Liver (tissue), 8 donors: ENCODE measurements at regions not wholly inside any gene's neighbourhood (a gene's known extent, or its start where the extent isn't known, plus 50 kb on each side); places are given as distances from the start of the nearest gene placed in this dataset.

ENCODE experiments used
- DNase-seq: peaks from one replicate; pipeline ENCODE4 v3.0.0-alpha.2; 2017; ENCODE audit warnings: low spot score
- H3K27ac ChIP-seq, 2 donors: one replicate each; pipeline ENCODE4 v1.7.0; 2013; ENCODE audit warnings: inconsistent platforms in 2 of 2, low read length in 2 of 2, control low read depth in 1 of 2, low read depth in 1 of 2, mild to moderate bottlenecking in 1 of 2
- H3K27me3 ChIP-seq, 4 donors: one replicate each; pipeline versions ENCODE4 v1.6.1 to v1.7.0; 2013; ENCODE audit warnings: low read length in 3 of 4, inconsistent platforms in 1 of 4, mild to moderate bottlenecking in 1 of 4, moderate library complexity in 1 of 4; ENCODE audit not compliant: control insufficient read depth in 4 of 4, insufficient read depth in 4 of 4
- H3K36me3 ChIP-seq, 4 donors: one replicate each; pipeline versions ENCODE4 v1.6.1 to v1.7.0; 2013; ENCODE audit warnings: low read length in 3 of 4, mild to moderate bottlenecking in 3 of 4, low read depth in 1 of 4, moderate library complexity in 1 of 4; ENCODE audit not compliant: control insufficient read depth in 4 of 4, insufficient read depth in 3 of 4
- H3K4me1 ChIP-seq, 4 donors: one replicate each; pipeline versions ENCODE4 v1.6.1 to v1.7.0; 2013; ENCODE audit warnings: low read length in 3 of 4, mild to moderate bottlenecking in 3 of 4, moderate library complexity in 1 of 4; ENCODE audit not compliant: control insufficient read depth in 4 of 4, insufficient read depth in 4 of 4
- H3K4me3 ChIP-seq, 3 donors: one replicate each; pipeline versions ENCODE4 v1.6.1 to v1.7.0; 2013; ENCODE audit warnings: low read length in 3 of 3, control low read depth in 1 of 3, low read depth in 1 of 3, mild to moderate bottlenecking in 1 of 3
- H3K9ac ChIP-seq, 2 donors: one replicate each; pipeline ENCODE4 v1.7.0; 2013; ENCODE audit warnings: low read length in 2 of 2, mild to moderate bottlenecking in 2 of 2, moderate library complexity in 2 of 2, control low read depth in 1 of 2, low read depth in 1 of 2
- H3K9me3 ChIP-seq, 4 donors: one replicate each; pipeline versions ENCODE4 v1.6.1 to v1.7.0; 2013; ENCODE audit warnings: low read length in 3 of 4; ENCODE audit not compliant: control insufficient read depth in 4 of 4
- CTCF ChIP-seq: fragments of 150-350 bp; IDR thresholded peaks from 2 replicates; pipeline ENCODE4 v1.5.1; 2017; ENCODE audit warnings: improper control_type of control experiment, low read depth, low read length; ENCODE audit not compliant: missing input control
- EGR1 ChIP-seq, 2 donors: IDR thresholded peaks; 2 replicates each; pipeline ENCODE4 v1.6.1; 2016 to 2018; ENCODE audit warnings: antibody characterized with exemption in 2 of 2, low read depth in 2 of 2
- FOXA1 ChIP-seq: IDR thresholded peaks from 2 replicates; pipeline ENCODE4 v1.6.1; 2016; ENCODE audit warnings: antibody characterized with exemption
- FOXA2 ChIP-seq: IDR thresholded peaks from 2 replicates; pipeline ENCODE4 v1.6.1; 2016; ENCODE audit warnings: antibody characterized with exemption
- GABPA ChIP-seq, 2 donors: IDR thresholded peaks in 1 of 2; conservative IDR thresholded peaks in 1 of 2; 2 replicates each; pipeline ENCODE4 v1.6.1; 2016; ENCODE audit warnings: antibody characterized with exemption in 2 of 2, mild to moderate bottlenecking in 1 of 2, moderate library complexity in 1 of 2
- HNF4G ChIP-seq: IDR thresholded peaks from 2 replicates; pipeline ENCODE4 v1.6.1; 2016; ENCODE audit warnings: antibody characterized with exemption
- JUND ChIP-seq, 2 donors: IDR thresholded peaks; 2 replicates each; pipeline ENCODE4 v1.6.1; 2016; ENCODE audit warnings: antibody characterized with exemption in 2 of 2
- MAX ChIP-seq: IDR thresholded peaks from 2 replicates; pipeline ENCODE4 v1.6.1; 2016; ENCODE audit warnings: antibody characterized with exemption
- NR2F2 ChIP-seq: IDR thresholded peaks from 2 replicates; pipeline ENCODE4 v1.6.1; 2016; ENCODE audit warnings: antibody characterized with exemption
- RAD21 ChIP-seq, 2 donors: IDR thresholded peaks; 2 replicates each; pipeline ENCODE4 v1.6.1; 2016; ENCODE audit warnings: antibody characterized with exemption in 2 of 2, mild to moderate bottlenecking in 2 of 2
- RXRA ChIP-seq, 2 donors: IDR thresholded peaks; 2 replicates each; pipeline ENCODE4 v1.6.1; 2017 to 2018; ENCODE audit warnings: antibody characterized with exemption in 2 of 2, mild to moderate bottlenecking in 1 of 2
- SP1 ChIP-seq: IDR thresholded peaks from 2 replicates; pipeline ENCODE4 v1.6.1; 2018; ENCODE audit warnings: antibody characterized with exemption, mild to moderate bottlenecking
- TAF1 ChIP-seq: conservative IDR thresholded peaks from 2 replicates; pipeline ENCODE4 v1.6.1; 2016; ENCODE audit warnings: antibody characterized with exemption, mild to moderate bottlenecking
- YY1 ChIP-seq: IDR thresholded peaks from 2 replicates; pipeline ENCODE4 v1.6.1; 2016; ENCODE audit warnings: antibody characterized with exemption, mild to moderate bottlenecking
- ZBTB33 ChIP-seq: IDR thresholded peaks from 2 replicates; pipeline ENCODE4 v1.6.1; 2016; ENCODE audit warnings: antibody characterized with exemption
- WGBS: extraction: QIAGEN DNeasy Blood & Tissue Kit; methylation state at CpG from one replicate; pipeline ENCODE4 v1.1.7; 2013; 5-methylcytosine and 5-hydroxymethylcytosine counted together
- TF ChIP-seq, protein P1 (sequence below): IDR thresholded peaks from 2 replicates; pipeline ENCODE4 v1.6.1; 2016; ENCODE audit warnings: antibody characterized with exemption
- TF ChIP-seq, protein P2 (sequence below): IDR thresholded peaks from 2 replicates; pipeline ENCODE4 v1.6.1; 2016; ENCODE audit warnings: antibody characterized with exemption, mild to moderate bottlenecking
- donor health status: healthy.
- donor health status: healthy.
- donor health status: healthy.
- donor health status: healthy.
- donor health status: healthy.

GRCh38 chr18:29523371-29523770 is 1346.4 kb upstream of the CDH2 start (continued):
- TF ChIP-seq, protein P1, sequence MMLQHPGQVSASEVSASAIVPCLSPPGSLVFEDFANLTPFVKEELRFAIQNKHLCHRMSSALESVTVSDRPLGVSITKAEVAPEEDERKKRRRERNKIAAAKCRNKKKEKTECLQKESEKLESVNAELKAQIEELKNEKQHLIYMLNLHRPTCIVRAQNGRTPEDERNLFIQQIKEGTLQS = no peak

- H3K4me1 ChIP-seq = no peaks in the 10 kb centered on the region
- no peak for TF ChIP-seq MAX
- TF ChIP-seq CTCF = no peak
- no peak for TF ChIP-seq FOXA1
- no peak for TF ChIP-seq FOXA2
- no peak for TF ChIP-seq NR2F2
- TF ChIP-seq TAF1 = no peak
- TF ChIP-seq, protein P1 = no peak
- TF ChIP-seq HNF4G = no peak
- TF ChIP-seq GABPA (IDR thresholded peaks at IDR 0.05 in 1 of 2, conservative IDR thresholded peaks at IDR 0.05 in 1 of 2) = no peak
- no peak for TF ChIP-seq JUND (IDR thresholded peaks at IDR 0.05)
- H3K9me3 ChIP-seq = no peaks in the 10 kb centered on the region
- H3K27me3 ChIP-seq = no peaks in the 10 kb centered on the region
- no peaks in the 10 kb centered on the region for H3K36me3 ChIP-seq
- H3K27ac ChIP-seq = no peak overlapping the region
- H3K9ac ChIP-seq = no peak overlapping the region
- no peak overlapping the region for H3K4me3 ChIP-seq
- DNase-seq = no peak
- 85% methylated on average over 3 of the region's 3 CpGs for WGBS
Observed at GRCh38 chr18:29512761-29513160, 1335.8 kb upstream of the CDH2 start.

- Histone ChIP-seq H3K27me3 (no peaks in the 10 kb centered on the region), H3K27ac (no peak overlapping the region), H3K4me1 (no peaks in the 10 kb centered on the region), H3K9ac (no peak overlapping the region), H3K4me3 (no peak overlapping the region), H3K9me3 (no peaks in the 10 kb centered on the region), H3K36me3 (no peaks in the 10 kb centered on the region)
- TF ChIP-seq, protein P2, sequence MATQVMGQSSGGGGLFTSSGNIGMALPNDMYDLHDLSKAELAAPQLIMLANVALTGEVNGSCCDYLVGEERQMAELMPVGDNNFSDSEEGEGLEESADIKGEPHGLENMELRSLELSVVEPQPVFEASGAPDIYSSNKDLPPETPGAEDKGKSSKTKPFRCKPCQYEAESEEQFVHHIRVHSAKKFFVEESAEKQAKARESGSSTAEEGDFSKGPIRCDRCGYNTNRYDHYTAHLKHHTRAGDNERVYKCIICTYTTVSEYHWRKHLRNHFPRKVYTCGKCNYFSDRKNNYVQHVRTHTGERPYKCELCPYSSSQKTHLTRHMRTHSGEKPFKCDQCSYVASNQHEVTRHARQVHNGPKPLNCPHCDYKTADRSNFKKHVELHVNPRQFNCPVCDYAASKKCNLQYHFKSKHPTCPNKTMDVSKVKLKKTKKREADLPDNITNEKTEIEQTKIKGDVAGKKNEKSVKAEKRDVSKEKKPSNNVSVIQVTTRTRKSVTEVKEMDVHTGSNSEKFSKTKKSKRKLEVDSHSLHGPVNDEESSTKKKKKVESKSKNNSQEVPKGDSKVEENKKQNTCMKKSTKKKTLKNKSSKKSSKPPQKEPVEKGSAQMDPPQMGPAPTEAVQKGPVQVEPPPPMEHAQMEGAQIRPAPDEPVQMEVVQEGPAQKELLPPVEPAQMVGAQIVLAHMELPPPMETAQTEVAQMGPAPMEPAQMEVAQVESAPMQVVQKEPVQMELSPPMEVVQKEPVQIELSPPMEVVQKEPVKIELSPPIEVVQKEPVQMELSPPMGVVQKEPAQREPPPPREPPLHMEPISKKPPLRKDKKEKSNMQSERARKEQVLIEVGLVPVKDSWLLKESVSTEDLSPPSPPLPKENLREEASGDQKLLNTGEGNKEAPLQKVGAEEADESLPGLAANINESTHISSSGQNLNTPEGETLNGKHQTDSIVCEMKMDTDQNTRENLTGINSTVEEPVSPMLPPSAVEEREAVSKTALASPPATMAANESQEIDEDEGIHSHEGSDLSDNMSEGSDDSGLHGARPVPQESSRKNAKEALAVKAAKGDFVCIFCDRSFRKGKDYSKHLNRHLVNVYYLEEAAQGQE = no peak
- TF ChIP-seq GABPA (IDR thresholded peaks at IDR 0.05 in 1 of 2, conservative IDR thresholded peaks at IDR 0.05 in 1 of 2) (no peak), FOXA2 (no peak), RXRA (IDR thresholded peaks at IDR 0.05) (no peak), FOXA1 (no peak), ZBTB33 (no peak), NR2F2 (no peak), CTCF (no peak), JUND (IDR thresholded peaks at IDR 0.05) (no peak), EGR1 (IDR thresholded peaks at IDR 0.05; ENCODE audit: low read depth in 2 of 2) (no peak), MAX (no peak), YY1 (no peak), SP1 (no peak), HNF4G (no peak), TAF1 (no peak), RAD21 (IDR thresholded peaks at IDR 0.05) (no peak)
- TF ChIP-seq, protein P1 = no peak
- no peak for DNase-seq
Observed at GRCh38 chr18:29512203-29512602, 1335.3 kb upstream of the CDH2 start.
